SJCRH30 (cell line): ENCODE measurements at regions not wholly inside any gene's neighbourhood (a gene's known extent, or its start where the extent isn't known, plus 50 kb on each side); places are given as distances from the start of the nearest gene placed in this dataset.
"Not testable (repeated sequence)": the region's sequence is repeated elsewhere in the genome, so short reads cannot be mapped to it uniquely, and the experiment has no call there.

ENCODE experiments used
- DNase-seq, 2 experiments: peaks; one replicate each; pipeline ENCODE4 v3.0.0-alpha.2; 2015 to 2020
- H3K27ac ChIP-seq: fragments of 250-450 bp; sonication (Bioruptor Pico); 2 replicates; pipeline ENCODE4 v1.5.1; 2020; ENCODE audit warnings: mild to moderate bottlenecking, moderate library complexity
- H3K27me3 ChIP-seq: fragments of 250-450 bp; sonication (Bioruptor Pico); 2 replicates; pipeline ENCODE4 v1.5.1; 2020; ENCODE audit warnings: mild to moderate bottlenecking, moderate library complexity
- H3K36me3 ChIP-seq: fragments of 250-450 bp; sonication (Bioruptor Pico); 2 replicates; pipeline ENCODE4 v1.5.1; 2020; ENCODE audit warnings: mild to moderate bottlenecking, moderate library complexity
- H3K4me1 ChIP-seq: fragments of 250-450 bp; sonication (Bioruptor Pico); 2 replicates; pipeline ENCODE4 v1.5.1; 2020; ENCODE audit warnings: mild to moderate bottlenecking, moderate library complexity
- H3K4me3 ChIP-seq: fragments of 250-450 bp; sonication (Bioruptor Pico); 2 replicates; pipeline ENCODE4 v1.5.1; 2020; ENCODE audit warnings: mild to moderate bottlenecking, moderate library complexity
- H3K9me3 ChIP-seq: fragments of 250-450 bp; sonication (Bioruptor Pico); replicated peaks from 2 replicates; pipeline ENCODE4 v1.5.1; 2020; ENCODE audit warnings: mild to moderate bottlenecking, moderate library complexity

DNA sequence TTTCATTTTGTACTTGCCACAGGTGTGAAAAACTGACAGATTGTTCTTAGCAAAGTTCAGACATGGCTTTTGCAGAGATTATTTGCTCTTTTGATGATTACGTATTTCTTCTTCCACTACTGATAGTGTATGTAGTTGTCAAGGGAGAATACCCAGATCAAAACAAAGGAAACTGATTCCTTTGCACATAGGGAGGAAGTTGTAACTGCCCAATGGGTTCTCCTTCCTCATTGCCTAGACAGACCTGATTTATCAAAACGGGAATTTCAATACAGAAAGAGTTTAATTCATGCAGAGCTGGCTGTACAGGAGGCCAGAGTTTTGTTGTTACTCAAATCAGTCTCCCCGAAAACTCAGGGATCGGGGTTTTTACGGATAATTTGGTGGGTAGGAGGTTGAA is 214.7 kb downstream of the BCAS1 start:
- Histone ChIP-seq H3K27ac (no peak overlapping the region), H3K36me3 (no peaks in the 10 kb centered on the region), H3K27me3 (no peaks in the 10 kb centered on the region), H3K4me3 (no peak overlapping the region), H3K4me1 (no peaks in the 10 kb centered on the region), H3K9me3 (no peaks in the 10 kb centered on the region)
- no peak for DNase-seq

DNA sequence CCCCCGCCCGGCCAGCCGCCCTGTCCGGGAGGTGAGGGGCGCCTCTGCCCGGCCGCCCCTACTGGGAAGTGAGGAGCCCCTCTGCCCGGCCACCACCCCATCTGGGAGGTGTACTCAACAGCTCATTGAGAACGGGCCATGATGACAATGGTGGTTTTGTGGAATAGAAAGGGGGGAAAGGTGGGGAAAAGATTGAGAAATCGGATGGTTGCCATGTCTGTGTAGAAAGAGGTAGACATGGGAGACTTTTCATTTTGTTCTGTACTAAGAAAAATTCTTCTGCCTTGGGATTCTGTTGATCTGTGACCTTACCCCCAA is 215.8 kb downstream of the BCAS1 start:
- H3K4me1 ChIP-seq, H3K27me3 ChIP-seq, H3K36me3 ChIP-seq, DNase-seq, H3K27ac ChIP-seq, H3K4me3 ChIP-seq, H3K9me3 ChIP-seq: not testable (repeated sequence)

DNA sequence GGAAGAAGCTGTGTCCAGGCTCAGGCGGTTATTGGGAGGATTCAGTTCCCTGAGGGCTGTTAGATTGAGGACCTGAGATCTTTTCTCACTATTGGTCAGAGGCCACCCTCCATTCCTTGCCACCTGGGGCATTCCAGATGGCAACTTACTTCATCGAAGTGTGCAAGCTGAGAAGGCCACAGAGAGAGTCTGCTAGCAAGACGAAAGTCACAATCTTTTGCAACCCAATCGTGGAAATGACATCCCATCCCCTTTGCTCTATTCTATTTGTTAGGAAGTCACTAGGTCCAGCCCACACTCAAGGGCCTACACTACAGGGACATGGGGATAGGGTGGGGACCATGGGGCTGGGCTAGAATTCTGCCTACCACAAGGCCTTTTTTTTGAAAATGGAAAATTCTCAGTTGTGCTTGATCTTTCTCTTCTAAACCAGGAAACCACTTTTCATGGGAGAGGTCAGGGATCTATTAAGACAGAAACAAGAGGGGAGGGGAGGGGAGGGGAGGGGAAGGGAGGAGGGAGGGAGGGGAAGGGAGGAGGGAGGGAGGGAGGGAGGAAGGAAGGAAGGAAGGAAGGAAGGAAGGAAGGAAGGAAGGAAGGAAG is 217.2 kb downstream of the BCAS1 start:
- no peaks in the 10 kb centered on the region for H3K9me3 ChIP-seq
- H3K4me3 ChIP-seq, result no peak overlapping the region
- DNase-seq, result no peak
- peaks cover 4% of the 10 kb centered on the region; the same call in 1 of the 2 replicates for H3K27me3 ChIP-seq
- no peak overlapping the region for H3K27ac ChIP-seq
- no peaks in the 10 kb centered on the region for H3K4me1 ChIP-seq
- no peaks in the 10 kb centered on the region for H3K36me3 ChIP-seq

DNA sequence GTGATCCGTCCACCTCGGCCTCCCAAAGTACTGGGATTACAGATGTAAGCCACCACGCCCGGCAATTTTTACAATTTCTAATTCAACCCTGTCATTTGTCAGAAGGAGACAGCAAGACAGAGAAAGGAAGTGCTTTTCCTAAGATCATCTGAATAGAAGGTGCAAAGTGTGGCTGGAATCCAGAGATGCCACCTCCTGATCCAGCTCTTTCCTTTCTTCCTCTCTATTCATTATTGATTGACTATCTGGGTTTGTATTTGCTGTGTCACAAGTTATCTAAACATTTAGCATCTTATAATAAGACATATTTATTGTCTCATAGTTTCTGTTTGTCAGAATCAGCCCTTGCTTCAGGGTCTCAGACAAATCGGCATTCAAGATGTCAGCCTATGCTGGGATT is 217.7 kb downstream of the BCAS1 start:
- Histone ChIP-seq H3K4me1 (no peaks in the 10 kb centered on the region), H3K27ac (no peak overlapping the region), H3K36me3 (no peaks in the 10 kb centered on the region), H3K9me3 (no peaks in the 10 kb centered on the region), H3K27me3 (peaks cover 4% of the 10 kb centered on the region; the same call in 1 of the 2 replicates), H3K4me3 (no peak overlapping the region)
- no peak for DNase-seq

DNA sequence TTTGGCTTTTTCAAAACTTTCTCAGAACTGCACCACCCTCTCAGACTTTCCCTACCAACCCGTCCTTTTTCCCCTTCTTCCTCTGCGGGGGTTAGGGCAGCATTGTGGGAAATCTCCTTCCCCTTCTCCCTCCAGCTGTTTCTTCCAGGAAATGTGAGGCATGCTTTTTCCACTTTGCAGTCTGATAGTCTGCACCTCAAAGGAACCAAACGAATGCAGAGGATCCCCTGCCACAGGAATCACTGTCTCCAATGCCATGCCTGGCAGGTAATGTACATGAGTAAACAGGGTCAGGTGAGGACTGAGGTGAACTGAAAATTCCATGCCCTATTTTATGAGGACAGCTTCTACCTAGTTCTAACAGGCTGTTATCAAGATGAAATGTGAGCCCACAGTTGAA is 218.4 kb downstream of the BCAS1 start:
- Histone ChIP-seq H3K27ac (no peak overlapping the region), H3K9me3 (no peaks in the 10 kb centered on the region), H3K36me3 (no peaks in the 10 kb centered on the region), H3K4me1 (no peaks in the 10 kb centered on the region), H3K4me3 (no peak overlapping the region), H3K27me3 (peaks cover 4% of the 10 kb centered on the region; the same call in 1 of the 2 replicates)
- peak in 1 of 2 experiments; percentile 41 for DNase-seq

DNA sequence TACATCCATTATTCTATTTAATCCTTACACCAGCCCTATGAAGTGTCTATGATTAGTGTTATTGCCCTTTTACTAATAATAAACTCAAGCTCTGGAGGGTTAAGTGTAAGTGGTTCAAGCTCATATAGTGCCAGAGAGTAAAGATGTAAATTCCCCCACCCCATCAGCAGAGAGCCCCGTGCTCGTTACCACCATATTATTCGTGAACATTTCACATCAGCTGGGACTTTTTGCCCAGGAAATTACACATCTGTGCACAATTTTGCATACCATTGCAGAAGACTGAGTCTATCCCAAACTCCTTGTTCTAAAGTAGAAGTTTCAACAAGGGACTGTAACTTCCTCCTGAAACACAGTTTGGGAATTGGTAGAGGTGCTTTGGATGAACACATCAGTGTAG is 220.1 kb downstream of the BCAS1 start:
- Histone ChIP-seq H3K27me3 (peaks cover 4% of the 10 kb centered on the region; the same call in 1 of the 2 replicates), H3K4me3 (no peak overlapping the region), H3K36me3 (no peaks in the 10 kb centered on the region), H3K4me1 (no peaks in the 10 kb centered on the region), H3K9me3 (no peaks in the 10 kb centered on the region), H3K27ac (no peak overlapping the region)
- DNase-seq, result no peak

DNA sequence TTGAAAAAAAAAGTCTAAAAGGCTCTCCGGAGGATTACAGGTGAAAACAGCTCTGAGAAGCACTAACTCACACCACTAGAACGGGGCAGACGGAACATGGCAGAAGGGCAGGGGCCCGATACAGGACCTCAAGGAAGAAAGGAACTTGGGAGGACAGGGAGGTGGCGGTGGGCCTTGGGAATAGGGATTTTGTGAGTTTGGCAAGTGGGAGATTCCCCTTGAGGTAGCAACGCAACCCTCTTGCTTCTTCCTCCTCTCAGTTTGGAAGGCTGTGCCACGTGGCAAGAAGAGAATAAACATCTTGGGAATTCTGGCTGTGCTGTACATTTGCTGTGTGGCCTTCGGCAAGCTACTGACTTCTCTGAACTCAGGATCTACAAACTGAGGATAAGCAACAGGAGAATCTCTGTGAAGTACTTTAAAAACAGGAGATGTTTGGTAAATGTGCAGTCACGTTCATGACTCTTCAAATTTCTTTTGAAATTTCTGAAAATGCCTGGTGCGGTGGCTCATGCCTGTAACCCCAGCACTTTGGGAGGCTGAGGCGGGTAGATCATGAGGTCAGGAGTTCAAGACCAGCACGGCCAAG is 220.8 kb downstream of the BCAS1 start:
- H3K4me1 ChIP-seq, result no peaks in the 10 kb centered on the region
- DNase-seq, result no peak
- no peaks in the 10 kb centered on the region for H3K9me3 ChIP-seq
- H3K36me3 ChIP-seq, result no peaks in the 10 kb centered on the region
- H3K4me3 ChIP-seq, result no peak overlapping the region
- H3K27ac ChIP-seq, result no peak overlapping the region
- H3K27me3 ChIP-seq, result peaks cover 4% of the 10 kb centered on the region; the same call in 1 of the 2 replicates

DNA sequence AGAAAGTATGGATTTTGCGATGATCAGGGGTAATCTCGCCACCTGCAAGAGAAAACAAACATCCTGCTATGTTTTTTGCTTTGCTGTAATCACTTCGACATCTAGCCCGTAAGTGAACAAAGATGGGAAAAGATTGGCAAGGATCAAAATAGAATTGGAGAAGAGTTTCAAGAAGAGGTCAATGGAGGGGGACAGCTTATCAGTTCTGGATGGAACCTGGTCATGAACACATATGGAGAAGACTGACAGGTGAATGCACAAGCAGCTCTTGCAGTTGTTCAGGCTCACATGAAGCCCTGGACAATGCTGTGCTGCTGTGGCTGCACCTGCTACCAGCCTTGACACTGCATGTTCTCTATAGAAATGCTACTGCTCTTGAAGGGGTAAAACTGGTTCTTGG is 222.1 kb downstream of the BCAS1 start:
- no peaks in the 10 kb centered on the region for H3K36me3 ChIP-seq
- H3K27ac ChIP-seq, result no peak overlapping the region
- H3K4me3 ChIP-seq, result no peak overlapping the region
- H3K4me1 ChIP-seq, result no peaks in the 10 kb centered on the region
- no peak for DNase-seq
- peaks cover 4% of the 10 kb centered on the region; the same call in 1 of the 2 replicates for H3K27me3 ChIP-seq
- no peaks in the 10 kb centered on the region for H3K9me3 ChIP-seq

DNA sequence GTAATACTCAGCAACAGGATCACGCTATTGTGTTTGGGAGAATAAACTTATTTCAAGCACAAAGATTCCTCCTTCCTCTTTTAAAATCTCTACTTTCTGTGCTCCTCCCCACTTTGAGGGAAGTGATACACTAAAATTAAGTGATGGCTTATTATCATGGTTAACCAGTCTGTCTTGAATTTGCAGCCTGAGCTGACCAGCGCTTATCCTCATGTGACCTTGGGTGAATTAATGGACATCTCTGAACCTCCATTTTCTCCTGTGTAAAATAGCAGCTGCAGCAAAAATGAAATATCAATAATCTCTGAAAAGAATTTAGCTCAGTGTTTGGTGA is 222.6 kb downstream of the BCAS1 start:
- Histone ChIP-seq H3K36me3 (no peaks in the 10 kb centered on the region), H3K4me1 (no peaks in the 10 kb centered on the region), H3K27me3 (peaks cover 4% of the 10 kb centered on the region; the same call in 1 of the 2 replicates), H3K27ac (no peak overlapping the region), H3K9me3 (no peaks in the 10 kb centered on the region), H3K4me3 (no peak overlapping the region)
- no peak for DNase-seq

DNA sequence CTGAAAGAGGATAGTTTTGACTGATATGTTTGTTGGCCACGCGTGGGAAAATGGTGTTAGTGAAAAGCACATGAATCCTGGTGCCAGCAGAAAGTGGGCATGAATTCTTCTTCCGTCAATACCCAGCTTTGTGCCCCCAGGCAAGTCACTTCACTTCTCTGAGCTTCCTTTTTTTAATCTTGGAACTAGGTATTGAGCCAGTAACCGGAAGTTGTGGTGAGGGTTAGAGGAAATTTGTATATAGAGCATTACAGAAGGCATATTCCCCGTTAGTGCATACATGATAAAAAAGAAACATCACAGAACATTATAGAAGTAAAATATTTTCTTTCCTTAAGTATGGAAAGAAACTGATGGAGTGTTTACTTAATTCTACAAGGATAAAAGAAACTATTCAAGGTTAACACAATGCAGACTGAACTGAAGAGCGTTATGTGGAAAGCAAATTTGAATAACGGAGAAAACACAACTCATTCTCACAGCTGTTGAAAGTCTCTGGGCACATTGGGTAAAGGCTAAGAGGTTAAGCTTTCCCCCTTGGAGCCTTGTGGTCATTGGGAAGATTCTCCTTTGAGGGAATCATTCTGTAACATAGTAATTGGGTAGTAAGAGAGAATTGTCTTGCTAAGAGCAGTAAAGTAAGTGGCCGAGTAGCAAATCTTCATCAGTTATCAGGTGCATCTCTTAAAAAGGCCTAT is 223.1 kb downstream of the BCAS1 start:
- peaks cover 4% of the 10 kb centered on the region; the same call in 1 of the 2 replicates for H3K27me3 ChIP-seq
- DNase-seq, result no peak

DNA sequence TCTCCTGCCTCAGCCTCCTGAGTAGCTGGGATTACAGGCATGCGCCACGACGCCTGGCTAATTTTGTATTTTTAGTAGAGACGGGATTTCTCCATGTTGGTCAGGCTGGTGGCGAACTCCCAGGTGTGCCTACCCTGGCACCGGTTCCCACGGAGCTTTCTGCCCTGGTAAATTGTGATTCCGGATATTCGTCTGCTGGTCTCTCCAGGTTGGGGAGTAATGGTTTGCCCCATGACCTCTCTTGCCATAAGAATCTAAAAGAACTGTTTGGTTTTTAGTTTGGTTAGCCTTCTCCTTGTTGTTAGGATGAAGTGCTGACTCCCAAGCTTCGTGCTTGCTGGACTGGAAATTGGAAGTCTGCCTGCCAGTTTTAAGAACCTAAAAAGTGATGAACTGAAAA is 223.8 kb downstream of the BCAS1 start:
- Histone ChIP-seq H3K36me3 (no peaks in the 10 kb centered on the region), H3K9me3 (no peaks in the 10 kb centered on the region), H3K27me3 (peaks cover 4% of the 10 kb centered on the region; the same call in 1 of the 2 replicates), H3K4me3 (no peak overlapping the region), H3K4me1 (no peaks in the 10 kb centered on the region), H3K27ac (no peak overlapping the region)
- no peak for DNase-seq

More for the DNA sequence above, 223.1 kb downstream of the BCAS1 start:
- Histone ChIP-seq H3K27ac (no peak overlapping the region), H3K9me3 (no peaks in the 10 kb centered on the region), H3K4me1 (no peaks in the 10 kb centered on the region), H3K36me3 (no peaks in the 10 kb centered on the region), H3K4me3 (no peak overlapping the region)

DNA sequence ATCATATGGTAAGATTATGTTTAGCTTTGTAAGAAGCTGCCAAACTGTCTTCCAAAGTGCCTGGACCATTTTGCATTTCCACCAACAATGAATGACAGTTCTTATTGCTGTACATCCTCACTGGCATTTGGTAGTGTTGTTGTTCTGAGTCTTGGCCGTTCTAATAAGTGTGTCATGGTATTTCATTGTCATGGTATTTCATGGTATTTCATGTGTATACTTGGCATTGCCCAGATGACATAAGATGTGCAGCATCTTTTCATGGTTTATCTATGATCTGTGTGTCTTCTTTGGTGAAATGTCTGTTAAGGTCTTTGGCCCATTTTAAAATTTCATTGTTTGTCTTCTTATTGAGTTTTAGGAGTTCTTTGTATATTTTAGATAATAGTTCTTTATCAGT is 224.4 kb downstream of the BCAS1 start:
- Histone ChIP-seq H3K36me3 (no peaks in the 10 kb centered on the region), H3K4me3 (no peak overlapping the region), H3K27ac (no peak overlapping the region), H3K27me3 (peaks cover 4% of the 10 kb centered on the region; the same call in 1 of the 2 replicates), H3K4me1 (no peaks in the 10 kb centered on the region), H3K9me3 (no peaks in the 10 kb centered on the region)
- no peak for DNase-seq

DNA sequence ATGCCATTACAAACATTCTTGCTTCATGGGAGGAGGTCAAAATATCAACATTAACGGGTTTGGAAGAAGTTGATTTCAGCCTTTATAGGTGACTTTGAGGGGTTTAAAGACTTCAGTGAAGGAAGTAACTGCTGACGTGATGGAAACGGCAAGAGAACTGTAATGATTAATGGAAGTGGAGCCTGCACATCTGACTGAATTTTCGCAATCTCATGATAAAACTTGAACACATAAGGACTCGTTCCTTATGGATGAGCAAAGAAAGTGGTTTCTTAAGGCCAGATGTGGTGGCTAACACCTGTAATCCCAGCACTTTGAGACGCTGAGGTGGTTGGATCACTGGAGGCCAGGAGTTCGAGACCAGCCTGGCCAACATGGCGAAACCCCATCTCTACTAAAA is 226.1 kb downstream of the BCAS1 start:
- peaks cover 4% of the 10 kb centered on the region; the same call in 1 of the 2 replicates for H3K4me1 ChIP-seq
- no peak overlapping the region for H3K27ac ChIP-seq
- no peaks in the 10 kb centered on the region for H3K9me3 ChIP-seq
- H3K4me3 ChIP-seq, result no peak overlapping the region
- DNase-seq, result no peak
- H3K36me3 ChIP-seq, result no peaks in the 10 kb centered on the region
- H3K27me3 ChIP-seq, result no peaks in the 10 kb centered on the region

DNA sequence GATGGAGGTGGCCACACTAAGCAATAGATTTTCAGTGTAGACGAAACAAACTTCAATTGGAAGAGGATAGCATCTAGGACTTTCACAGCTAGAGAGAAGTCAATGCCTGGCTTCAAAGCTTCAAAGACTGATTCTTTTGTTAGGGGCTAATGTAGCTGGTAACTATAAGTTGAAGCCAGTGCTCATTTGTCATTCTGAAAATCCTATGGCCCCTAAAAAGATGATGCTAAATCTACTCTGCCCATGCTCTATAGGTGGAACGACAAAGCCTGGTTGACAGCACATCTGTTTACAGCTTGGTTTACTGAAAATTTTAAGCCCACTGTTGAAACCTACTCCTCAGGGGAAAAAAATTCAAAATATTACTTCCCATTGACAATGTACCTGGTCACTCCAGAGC is 226.7 kb downstream of the BCAS1 start:
- Histone ChIP-seq H3K4me1 (peaks cover 4% of the 10 kb centered on the region; the same call in 1 of the 2 replicates), H3K27me3 (no peaks in the 10 kb centered on the region), H3K27ac (no peak overlapping the region), H3K9me3 (no peaks in the 10 kb centered on the region), H3K36me3 (no peaks in the 10 kb centered on the region), H3K4me3 (no peak overlapping the region)
- DNase-seq, result no peak

DNA sequence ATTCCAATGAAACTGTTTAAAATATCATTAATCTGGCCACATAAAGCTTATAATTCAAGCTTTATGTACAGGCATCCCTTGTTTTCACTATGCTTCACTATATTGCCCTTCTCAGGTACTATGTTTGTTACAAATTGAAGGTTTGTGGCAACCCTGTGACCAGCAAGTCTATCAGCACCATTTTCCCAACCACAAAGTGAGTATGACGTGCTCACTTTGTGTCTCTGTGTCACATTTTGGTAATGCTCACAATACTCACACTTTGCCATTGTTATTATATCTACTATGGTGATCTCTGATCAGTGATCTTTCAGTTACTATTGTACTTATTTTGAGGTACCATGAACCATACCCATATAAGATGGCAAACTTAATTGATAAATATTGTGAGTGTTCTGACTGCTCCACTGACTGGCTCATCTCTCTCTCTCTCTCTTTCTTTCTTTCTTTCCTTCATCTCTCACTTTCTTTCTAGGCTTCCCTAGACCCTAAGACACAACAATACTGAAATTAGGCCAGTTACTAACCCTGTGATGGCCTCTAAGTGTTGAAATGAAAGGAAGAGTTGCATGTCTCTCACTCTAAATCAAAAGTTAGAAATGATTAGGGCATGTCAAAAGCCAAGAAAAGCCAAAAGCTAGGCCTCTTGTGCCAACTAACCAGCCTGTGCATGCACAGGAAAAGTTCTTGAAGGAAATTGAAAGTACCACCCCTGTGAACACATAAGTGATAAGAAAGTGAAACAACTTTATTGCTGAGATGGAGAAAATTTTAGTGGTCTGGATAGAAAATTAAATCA is 227.9 kb downstream of the BCAS1 start:
- Histone ChIP-seq H3K27ac (no peak overlapping the region), H3K4me3 (no peak overlapping the region)

More for the DNA sequence above, 227.9 kb downstream of the BCAS1 start:
- Histone ChIP-seq H3K27me3 (no peaks in the 10 kb centered on the region), H3K4me1 (peaks cover 4% of the 10 kb centered on the region; the same call in 1 of the 2 replicates), H3K36me3 (no peaks in the 10 kb centered on the region), H3K9me3 (no peaks in the 10 kb centered on the region)
- no peak for DNase-seq
